ENCODE measurements at regions not wholly inside any gene's neighbourhood (a gene's known extent, or its start where the extent isn't known, plus 50 kb on each side); places are given as distances from the start of the nearest gene placed in this dataset.
A peak's percentile ranks its signal among the peaks of the same experiment; 100 is the strongest.

GRCh38 chr12:30846776-30847175 is 79.8 kb upstream of the TSPAN11 start:
- no peak for TF ChIP-seq CTCF (IDR thresholded peaks at IDR 0.05; ENCODE audit: insufficient read depth, low read length, poor library complexity, severe bottlenecking)
- no peak for DNase-seq (ENCODE audit: extremely low read depth, insufficient read length)
- Histone ChIP-seq H3K36me3 (ENCODE audit: control insufficient read depth, insufficient read depth, low read length) (no peaks in the 10 kb centered on the region), H3K27me3 (replicated peaks; ENCODE audit: control insufficient read depth, insufficient read depth, low read length) (no peaks in the 10 kb centered on the region), H3K4me3 (replicated peaks; ENCODE audit: low read depth, low read length) (no peak overlapping the region)

- no peak overlapping the region for H3K4me3 ChIP-seq (replicated peaks; ENCODE audit: low read depth, low read length)
- no peaks in the 10 kb centered on the region for H3K36me3 ChIP-seq (ENCODE audit: control insufficient read depth, insufficient read depth, low read length)
- H3K27me3 ChIP-seq (replicated peaks; ENCODE audit: control insufficient read depth, insufficient read depth, low read length): no peaks in the 10 kb centered on the region
- no peak for DNase-seq (ENCODE audit: extremely low read depth, insufficient read length)
- TF ChIP-seq CTCF (IDR thresholded peaks at IDR 0.05; ENCODE audit: insufficient read depth, low read length, poor library complexity, severe bottlenecking): no peak
Observed at GRCh38 chr12:30845676-30846075, 80.9 kb upstream of the TSPAN11 start.

- Histone ChIP-seq H3K4me3 (replicated peaks; ENCODE audit: low read depth, low read length) (no peak overlapping the region), H3K27me3 (replicated peaks; ENCODE audit: control insufficient read depth, insufficient read depth, low read length) (no peaks in the 10 kb centered on the region), H3K36me3 (ENCODE audit: control insufficient read depth, insufficient read depth, low read length) (no peaks in the 10 kb centered on the region)
- DNase-seq (ENCODE audit: extremely low read depth, insufficient read length): no peak
- no peak for TF ChIP-seq CTCF (IDR thresholded peaks at IDR 0.05; ENCODE audit: insufficient read depth, low read length, poor library complexity, severe bottlenecking)
Observed at GRCh38 chr12:30843211-30843610, 83.3 kb upstream of the TSPAN11 start.

- no peak for DNase-seq (ENCODE audit: extremely low read depth, insufficient read length)
- no peak for TF ChIP-seq CTCF (IDR thresholded peaks at IDR 0.05; ENCODE audit: insufficient read depth, low read length, poor library complexity, severe bottlenecking)
- H3K4me3 ChIP-seq (replicated peaks; ENCODE audit: low read depth, low read length): no peak overlapping the region
- H3K36me3 ChIP-seq (ENCODE audit: control insufficient read depth, insufficient read depth, low read length): no peaks in the 10 kb centered on the region
- no peaks in the 10 kb centered on the region for H3K27me3 ChIP-seq (replicated peaks; ENCODE audit: control insufficient read depth, insufficient read depth, low read length)
Observed at GRCh38 chr12:30840715-30841114, 85.8 kb upstream of the TSPAN11 start.

- Histone ChIP-seq H3K4me3 (replicated peaks; ENCODE audit: low read depth, low read length) (no peak overlapping the region), H3K36me3 (ENCODE audit: control insufficient read depth, insufficient read depth, low read length) (no peaks in the 10 kb centered on the region), H3K27me3 (replicated peaks; ENCODE audit: control insufficient read depth, insufficient read depth, low read length) (no peaks in the 10 kb centered on the region)
- DNase-seq (ENCODE audit: extremely low read depth, insufficient read length): no peak
- no peak for TF ChIP-seq CTCF (IDR thresholded peaks at IDR 0.05; ENCODE audit: insufficient read depth, low read length, poor library complexity, severe bottlenecking)
Observed at GRCh38 chr12:30839643-30840220, 85.0 kb upstream of the CAPRIN2 start.

- Histone ChIP-seq H3K27me3 (replicated peaks; ENCODE audit: control insufficient read depth, insufficient read depth, low read length) (no peaks in the 10 kb centered on the region), H3K36me3 (ENCODE audit: control insufficient read depth, insufficient read depth, low read length) (no peaks in the 10 kb centered on the region), H3K4me3 (replicated peaks; ENCODE audit: low read depth, low read length) (no peak overlapping the region)
- TF ChIP-seq CTCF (IDR thresholded peaks at IDR 0.05; ENCODE audit: insufficient read depth, low read length, poor library complexity, severe bottlenecking): peak; percentile 2
- no peak for DNase-seq (ENCODE audit: extremely low read depth, insufficient read length)
Observed at GRCh38 chr12:30837595-30837994, 82.8 kb upstream of the CAPRIN2 start.
